HG02970 (cell line): ENCODE measurements at regions not wholly inside any gene's neighbourhood (a gene's known extent, or its start where the extent isn't known, plus 50 kb on each side); places are given as distances from the start of the nearest gene placed in this dataset.
"Not testable (repeated sequence)": the region's sequence is repeated elsewhere in the genome, so short reads cannot be mapped to it uniquely, and the experiment has no call there.

ENCODE experiments used
- ATAC-seq: cut with Tn5 transposase; IDR thresholded peaks from one replicate; pipeline ENCODE4 v1.9.1; 2021; ENCODE audit warnings: mild to moderate bottlenecking, moderate library complexity, moderate number of reproducible peaks; ENCODE audit not compliant: unreplicated experiment, low FRiP score

DNA sequence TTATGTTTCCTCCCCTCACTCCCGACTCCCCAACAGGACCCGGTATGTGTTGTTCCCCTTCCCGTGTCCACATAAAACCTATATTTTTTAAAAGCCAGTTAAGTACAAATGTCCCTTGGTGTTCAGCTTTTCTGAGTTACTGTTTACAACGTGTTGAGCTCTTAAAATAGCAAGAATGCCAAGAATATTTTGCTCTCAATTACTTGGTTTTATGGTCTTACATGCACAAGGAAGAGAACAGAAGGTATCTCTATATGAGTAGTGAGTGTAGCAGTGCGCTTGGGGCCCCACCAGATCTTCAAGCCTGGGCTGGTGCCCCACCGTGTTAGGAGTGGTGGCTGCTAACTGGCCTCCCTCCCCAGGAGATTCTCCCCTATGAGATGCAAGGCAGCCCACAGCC, 75.3 kb downstream of the RIN2 start:
- ATAC-seq = no peak

GRCh38 chr20:19834287-19834686, 76.2 kb downstream of the RIN2 start:
- no peak for ATAC-seq

GRCh38 chr20:19834783-19835182, 76.7 kb downstream of the RIN2 start:
- no peak for ATAC-seq

GRCh38 chr20:19835533-19836222, 77.6 kb downstream of the RIN2 start:
- no peak for ATAC-seq

- no peak for ATAC-seq
Observed at GRCh38 chr20:19838468-19838867, 80.4 kb downstream of the RIN2 start.

GRCh38 chr20:19839053-19839452, 81.0 kb downstream of the RIN2 start:
- no peak for ATAC-seq

GRCh38 chr20:19840111-19840710, 82.2 kb downstream of the RIN2 start:
- ATAC-seq = no peak

- no peak for ATAC-seq
Observed at GRCh38 chr20:19841740-19842139, 83.7 kb downstream of the RIN2 start.

DNA sequence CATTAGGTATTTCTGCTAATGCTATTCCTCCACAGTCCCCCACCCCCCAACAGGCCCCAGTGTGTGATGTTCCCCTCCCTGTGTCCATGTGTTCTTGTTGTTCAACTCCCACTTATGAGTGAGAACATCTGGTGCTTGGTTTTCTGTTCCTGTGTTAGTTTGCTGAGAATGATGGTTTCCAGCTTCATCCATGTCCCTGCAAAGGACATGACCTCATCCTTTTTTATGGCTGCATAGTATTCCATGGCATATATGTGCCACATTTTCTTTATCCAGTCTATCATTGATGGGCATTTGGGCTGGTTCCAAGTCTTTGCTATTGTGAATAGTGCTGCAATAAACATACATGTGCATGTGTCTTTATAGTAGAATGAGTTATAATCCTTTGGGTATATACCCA, 86.8 kb downstream of the RIN2 start:
- not testable (repeated sequence) for ATAC-seq

DNA sequence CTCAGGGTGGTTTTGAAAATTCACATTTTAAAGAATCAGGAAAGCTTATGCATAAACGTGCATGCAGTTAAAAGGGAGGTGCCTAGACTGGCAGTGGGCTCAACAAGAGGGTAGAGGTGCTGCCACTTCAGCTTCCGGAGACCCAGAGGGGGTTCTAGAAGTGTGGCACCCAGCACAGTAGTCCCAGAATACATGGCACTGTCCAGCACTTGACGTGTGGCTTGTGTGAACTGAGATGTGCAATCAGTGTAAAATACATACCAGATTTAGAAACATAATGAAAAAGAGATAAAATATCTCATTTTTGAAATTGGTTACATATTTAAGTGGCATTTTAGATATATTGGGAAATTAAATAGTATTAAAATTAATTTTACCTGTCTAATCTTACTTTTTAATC, 89.3 kb downstream of the RIN2 start:
- ATAC-seq = no peak

GRCh38 chr20:19849341-19850197, 91.5 kb downstream of the RIN2 start:
- no peak for ATAC-seq

GRCh38 chr20:19850198-19850533, 92.1 kb downstream of the RIN2 start:
- ATAC-seq = no peak

- no peak for ATAC-seq
Observed at GRCh38 chr20:19851861-19852260, 93.8 kb downstream of the RIN2 start.

DNA sequence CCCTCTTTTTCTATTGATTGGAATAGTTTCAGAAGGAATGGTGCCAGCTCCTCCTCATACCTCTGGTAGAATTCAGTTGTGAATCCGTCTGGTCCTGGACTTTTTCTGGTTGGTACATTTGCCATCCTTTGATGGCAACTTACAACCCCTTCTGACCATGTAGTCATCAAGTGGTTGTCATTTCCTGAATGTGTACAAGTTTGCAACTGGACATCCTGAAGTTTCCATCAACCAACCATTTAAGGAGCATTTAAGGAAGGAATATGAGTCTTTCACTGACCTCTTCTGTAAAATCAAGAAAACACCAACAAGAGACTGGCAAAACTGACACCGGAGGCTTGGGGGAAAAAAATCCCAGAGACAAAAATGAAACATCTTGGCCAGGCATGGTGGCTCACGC, 97.4 kb downstream of the RIN2 start:
- ATAC-seq = no peak

GRCh38 chr20:19858466-19859371, 100.7 kb downstream of the RIN2 start:
- ATAC-seq = no peak

DNA sequence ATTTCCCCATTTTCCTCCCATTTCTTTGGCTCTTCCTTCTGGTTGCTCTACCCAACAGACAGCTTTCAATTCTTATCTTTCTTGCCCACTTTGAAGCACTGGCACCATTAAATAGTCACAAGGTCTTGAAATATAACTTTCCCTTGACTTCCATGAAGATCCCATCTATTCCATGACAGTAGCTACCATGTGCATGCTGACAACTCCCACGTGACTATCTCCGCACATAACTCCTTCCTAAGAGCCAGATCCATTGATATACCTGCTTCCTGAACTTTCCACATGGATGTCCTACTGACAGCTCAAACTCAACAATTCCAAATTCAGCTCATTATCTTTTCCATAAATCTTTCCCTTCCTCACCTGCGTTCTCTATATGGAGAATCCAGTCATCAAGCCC, 101.4 kb downstream of the RIN2 start:
- no peak for ATAC-seq

DNA sequence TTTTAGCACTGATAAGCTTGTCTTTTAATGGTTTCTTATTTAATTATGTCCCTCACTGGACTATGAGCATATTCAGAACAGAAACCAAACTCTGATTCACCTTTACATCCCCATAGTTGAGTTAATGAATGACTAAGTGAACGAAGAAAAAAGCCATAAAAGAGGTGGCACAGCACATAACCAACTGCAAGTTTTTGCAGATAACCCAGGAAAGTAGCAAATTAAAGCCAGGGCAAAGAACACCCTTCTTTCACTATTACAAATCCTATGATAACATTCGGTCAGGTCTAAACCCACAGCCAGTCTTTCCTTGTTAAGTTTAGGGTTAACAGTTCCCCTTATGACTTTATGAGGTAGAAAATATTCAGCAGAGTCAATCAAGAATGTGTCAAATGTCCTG, 102.7 kb downstream of the RIN2 start:
- ATAC-seq = no peak

- ATAC-seq = no peak
Observed at GRCh38 chr20:19861147-19861759, 103.2 kb downstream of the RIN2 start.

DNA sequence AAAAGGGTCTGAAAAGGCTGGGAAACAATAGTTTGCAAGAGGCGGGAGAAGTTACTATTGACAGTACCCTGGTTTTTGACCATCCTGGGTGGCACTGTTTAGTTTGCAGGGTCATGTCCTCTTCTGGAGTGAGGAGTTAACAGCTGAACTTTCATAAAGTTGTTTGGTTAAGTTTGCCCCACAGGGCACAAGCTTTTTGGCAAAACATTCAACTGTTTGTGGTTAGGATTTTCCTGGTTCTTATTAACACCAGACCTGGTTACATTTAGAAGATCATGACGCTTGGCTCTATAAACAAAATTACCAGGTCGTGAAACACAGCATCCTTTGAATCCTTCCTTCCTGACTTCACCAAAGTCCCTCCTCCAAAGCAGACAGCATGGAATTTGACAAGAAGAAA, 106.1 kb downstream of the RIN2 start:
- no peak for ATAC-seq

GRCh38 chr20:19866070-19866469, 108.0 kb downstream of the RIN2 start:
- no peak for ATAC-seq
